HS-5 (cell line): ENCODE measurements at regions not wholly inside any gene's neighbourhood (a gene's known extent, or its start where the extent isn't known, plus 50 kb on each side); places are given as distances from the start of the nearest gene placed in this dataset.
"Not testable (repeated sequence)": the region's sequence is repeated elsewhere in the genome, so short reads cannot be mapped to it uniquely, and the experiment has no call there.

Experiments used
- DNase-seq: peaks from one replicate; pipeline ENCODE4 v3.0.0-alpha.2; 2012; ENCODE audit warnings: low read depth

DNA sequence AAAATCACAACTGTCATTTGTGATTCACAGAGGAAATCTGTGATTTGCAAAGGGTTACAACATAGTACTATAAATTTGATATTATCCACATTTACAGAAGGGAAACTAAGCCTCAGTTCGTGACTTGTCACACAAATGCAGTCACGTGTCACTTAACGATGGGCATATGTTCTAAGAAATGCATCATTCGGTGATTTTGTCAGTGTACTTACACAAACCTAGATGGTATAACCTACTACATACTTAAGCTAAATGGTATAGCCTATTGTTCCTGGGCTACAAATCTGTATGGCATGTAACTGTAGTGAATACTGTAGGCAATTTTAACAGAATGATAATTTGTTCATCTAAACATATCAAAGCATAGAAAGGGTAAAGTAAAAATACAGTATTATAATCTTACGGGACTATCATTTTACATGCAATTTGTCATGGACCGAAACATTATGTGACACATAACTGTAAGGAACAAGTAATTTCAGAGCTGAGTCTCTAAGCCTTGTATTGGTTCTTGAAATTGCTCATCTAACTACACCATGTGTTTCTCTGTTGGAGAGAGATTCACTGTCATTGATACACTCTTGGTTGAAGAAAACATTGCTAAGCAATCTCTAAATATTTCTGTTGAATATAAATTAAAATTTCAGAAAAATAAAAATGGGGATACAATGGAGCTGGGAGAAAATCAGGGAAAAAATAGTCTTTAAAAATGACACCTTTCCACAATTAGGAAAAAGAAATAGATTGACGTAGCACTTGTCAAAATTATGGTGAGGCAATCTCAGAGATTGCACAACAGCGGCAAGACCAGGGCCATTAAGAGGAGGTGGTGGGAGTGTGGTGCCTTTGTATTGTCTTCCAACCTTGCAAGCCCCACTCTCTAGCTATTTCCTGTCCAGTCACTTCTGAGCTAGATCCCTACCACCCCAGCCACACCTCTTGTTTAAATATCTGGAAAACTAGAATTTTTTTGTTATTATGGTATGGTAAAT, 645.8 kb upstream of the TBL1XR1 start:
- DNase-seq: no peak

DNA sequence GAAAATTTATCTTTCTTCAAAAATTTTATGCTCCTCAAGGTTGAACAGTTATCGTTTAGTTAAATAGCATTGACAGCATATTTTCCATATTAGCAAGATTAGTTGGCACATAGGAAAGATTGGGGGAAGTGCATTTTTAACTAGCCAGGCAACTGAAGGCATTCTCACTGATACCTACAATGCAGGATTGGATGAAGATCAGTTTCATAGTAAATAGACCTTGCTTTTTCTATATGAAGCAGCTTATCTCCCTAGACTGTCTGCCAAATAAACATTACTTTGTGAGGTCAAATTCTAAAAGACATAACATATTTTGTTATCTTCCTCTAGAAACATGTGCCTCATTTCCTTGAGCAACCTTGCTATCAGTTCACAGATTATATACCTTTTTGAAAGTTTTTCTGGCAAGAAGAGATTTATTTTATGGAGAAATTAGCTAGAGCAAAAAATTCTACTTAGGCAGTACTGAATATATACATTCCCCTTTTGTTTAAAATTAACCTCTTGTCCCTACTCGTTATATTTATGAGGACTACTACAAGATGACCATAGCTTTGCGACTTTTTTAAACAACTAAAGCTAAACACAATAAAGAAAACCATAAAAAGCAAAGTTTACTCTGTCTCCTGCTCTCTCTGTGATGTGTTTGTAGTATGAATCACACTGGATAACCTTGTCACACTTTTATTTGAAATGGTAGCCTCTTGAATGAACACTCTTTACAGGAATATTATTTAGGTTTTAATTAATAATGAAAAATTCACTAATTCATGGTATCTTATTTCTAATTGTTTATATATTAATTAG, 654.9 kb upstream of the TBL1XR1 start:
- no peak for DNase-seq

DNA sequence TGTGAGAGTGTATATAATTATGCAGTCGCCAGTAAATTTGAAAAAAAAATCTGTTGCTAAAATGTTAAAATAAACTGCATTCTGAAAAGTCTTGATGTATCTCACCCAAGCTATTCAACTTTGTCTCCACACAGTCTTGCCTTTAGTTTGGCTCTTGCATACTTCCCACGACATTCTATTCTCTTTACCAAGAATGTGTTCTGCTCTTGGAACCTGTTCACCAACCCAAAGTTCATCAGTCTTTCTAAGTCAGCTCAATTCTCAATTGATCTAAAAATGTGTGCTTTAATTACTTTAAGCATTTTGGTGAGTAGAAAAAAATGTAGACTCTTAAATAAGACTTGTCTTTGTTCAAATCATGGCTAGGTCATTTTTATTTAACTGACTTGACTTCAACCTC, 657.7 kb upstream of the TBL1XR1 start:
- no peak for DNase-seq

DNA sequence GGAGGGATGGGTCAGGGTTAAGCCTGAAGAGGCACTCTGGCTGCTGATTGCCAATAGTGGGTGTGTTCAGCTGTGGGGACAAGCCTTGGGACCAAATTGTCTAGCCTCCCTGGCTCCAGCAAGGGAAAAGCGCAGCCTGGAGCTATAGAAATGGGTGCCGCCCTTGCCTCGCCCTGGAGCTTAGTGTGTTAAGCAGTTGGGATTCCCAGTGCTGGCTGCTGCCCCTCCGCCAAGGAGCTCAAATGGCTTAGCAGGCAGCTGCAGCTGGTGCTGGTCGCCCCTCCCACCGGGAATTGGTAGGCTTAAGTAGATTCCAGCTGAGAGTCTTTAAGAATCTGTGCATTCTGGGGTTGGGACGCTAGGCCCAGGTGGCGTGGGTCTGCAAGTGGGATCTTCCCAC, 662.9 kb upstream of the TBL1XR1 start:
- no peak for DNase-seq

DNA sequence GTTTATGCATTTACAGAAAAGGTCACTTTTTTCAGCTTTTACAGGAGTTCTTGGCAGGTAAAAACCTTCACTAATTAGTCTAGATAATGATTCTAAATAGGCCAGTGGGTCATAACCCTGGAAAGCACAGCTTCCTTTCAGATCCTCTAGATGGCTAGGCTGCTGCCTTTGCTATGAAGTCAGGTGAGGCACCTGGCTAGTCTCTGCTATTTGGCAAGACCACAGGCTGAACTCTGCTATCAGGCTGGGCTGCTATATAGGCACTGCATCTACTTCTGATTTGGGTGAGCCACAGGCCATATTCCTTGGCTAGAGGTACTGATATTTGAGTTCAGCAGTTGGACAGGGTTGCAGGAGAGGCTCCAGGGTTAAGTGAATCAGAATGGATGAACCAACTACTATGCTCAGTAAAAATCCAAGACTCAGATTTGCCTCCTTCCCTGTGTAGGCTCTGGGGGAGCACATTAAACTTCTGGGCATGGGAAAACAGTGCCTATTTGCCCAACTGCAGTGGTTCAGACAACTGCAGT, 665.7 kb upstream of the TBL1XR1 start:
- no peak for DNase-seq

DNA sequence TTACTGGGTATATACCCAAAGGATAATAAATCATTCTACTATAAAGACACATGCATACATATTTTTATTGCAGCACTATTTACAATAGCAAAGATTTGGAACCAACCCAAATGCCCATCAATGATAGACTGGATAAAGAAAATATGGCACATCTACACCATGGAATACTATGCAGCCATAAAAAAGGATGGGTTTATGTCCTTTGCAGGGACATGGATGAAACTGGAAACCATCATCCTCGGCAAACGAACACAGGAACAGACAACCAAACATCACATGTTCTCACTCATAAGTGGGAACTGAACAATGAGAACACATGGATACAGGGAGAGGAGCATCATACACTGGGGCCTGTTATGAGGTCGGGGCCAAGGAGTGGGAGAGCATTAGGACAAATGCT, 665.0 kb upstream of the KCNMB2 start:
- DNase-seq: not testable (repeated sequence)

DNA sequence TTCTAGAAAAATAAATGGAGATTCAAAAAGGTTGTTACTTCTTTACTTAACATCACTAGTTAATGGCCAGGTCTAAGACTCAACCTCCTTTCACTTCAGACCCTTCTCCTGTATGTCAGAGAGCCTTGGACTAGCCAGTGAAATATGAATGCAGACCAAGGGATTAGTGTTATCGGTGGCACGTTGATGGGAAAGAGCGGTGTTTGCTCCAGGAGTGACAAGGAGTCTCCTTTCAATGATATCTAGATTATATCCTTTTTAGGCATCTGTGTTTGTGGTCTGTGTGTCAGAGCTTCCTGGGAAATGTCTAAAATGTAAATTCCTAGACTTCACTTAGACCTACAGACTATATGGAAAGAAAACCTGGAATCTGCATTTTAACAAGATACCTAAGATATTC, 658.0 kb upstream of the KCNMB2 start:
- DNase-seq: no peak

DNA sequence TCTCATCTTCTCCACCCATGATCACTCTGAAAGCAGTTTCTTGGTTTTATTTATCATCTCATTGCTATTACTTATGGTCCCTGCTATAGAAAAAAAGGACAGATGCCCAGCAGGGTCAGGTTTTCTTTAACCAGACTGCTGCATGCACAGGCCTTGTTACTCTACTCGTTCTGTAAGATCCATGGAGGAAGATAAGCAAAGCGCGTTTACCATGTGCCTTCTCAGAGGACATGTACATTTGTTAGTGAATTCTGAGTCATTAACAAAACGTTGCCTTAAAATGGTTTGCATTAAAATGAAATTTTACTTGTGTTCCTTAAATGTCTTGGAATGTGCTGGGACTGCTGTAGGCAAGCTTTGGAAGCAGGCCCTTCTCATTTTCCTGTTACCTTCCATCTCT, 657.3 kb upstream of the KCNMB2 start:
- no peak for DNase-seq

DNA sequence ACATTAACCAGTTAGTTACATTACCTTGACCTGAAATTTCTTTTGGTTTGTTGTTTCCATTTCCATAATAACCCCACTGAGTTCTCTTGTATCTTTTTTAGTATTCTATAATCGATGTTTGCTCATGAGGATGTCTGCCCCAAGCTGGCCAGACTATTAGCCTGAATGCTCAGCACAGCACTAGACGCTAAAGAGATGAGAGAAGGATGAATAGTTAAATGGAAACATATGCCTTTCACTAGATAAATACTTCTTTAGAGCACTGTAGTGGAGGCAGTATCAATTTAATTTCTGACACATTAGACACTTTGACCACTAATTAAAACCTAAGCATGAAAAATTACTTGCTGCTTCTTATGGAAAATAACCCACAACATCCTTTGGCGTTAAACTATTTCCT, 654.9 kb upstream of the KCNMB2 start:
- DNase-seq: no peak

DNA sequence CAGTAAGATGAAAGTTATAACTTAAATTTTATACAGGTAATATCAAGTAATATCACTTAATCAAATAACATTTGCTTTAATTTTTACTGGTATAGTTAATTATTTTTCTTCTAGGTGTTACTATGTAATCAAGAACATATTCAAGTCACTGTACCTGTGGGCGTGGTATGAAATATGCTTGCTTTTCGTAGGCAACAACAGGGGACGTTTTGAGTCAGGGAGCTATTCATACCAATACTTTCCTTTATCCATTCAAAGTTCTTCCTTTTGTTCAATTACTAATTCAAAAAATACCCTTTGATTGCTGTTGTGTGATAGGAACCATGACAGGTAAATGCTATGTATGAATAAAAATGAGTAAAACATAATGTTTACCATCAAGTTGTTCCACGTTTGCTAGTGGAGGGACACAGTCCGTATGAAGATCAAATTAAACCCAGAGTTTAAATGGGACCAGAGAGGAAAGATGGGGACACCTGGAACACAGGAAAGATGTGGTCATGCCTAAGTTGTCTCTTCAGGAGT, 654.0 kb upstream of the KCNMB2 start:
- DNase-seq: no peak

DNA sequence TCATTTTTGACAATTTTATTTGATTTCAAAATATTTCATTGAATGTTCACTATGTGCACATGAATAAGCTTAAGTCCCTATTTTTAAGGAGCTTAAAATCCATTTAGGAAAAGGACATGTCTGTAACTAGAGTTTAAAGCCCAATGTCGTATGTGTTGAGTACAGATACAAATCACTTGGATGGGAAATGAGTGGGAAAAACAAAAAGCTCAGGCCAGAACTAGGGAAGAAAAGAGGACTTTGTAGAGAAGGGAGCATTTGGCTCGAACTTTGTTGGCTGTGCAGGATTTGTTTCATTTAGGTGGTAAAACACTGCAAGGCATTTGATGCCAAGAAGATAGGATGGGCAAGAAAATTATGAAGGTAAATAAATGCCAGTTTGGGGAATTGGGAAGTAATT, 653.1 kb upstream of the KCNMB2 start:
- DNase-seq: no peak

DNA sequence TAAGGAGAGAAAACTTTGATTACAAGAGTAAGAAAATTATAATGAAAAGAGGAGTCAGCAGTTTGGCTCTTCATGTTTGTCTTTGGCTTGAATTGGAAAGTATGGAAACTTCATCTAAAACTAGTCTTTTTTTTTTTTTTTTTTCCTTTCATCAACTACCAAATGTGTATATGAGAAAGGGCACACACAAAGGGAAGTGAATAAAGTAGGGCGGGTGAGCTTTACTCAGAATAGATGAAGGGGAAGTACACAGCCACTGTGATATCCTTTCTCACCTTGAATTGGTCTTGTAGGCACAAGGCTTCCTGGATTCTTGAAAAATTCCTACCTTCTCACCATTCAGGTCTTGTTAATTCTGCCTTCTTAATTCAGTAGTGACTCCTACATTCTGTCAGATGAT, 652.3 kb upstream of the KCNMB2 start:
- no peak for DNase-seq

DNA sequence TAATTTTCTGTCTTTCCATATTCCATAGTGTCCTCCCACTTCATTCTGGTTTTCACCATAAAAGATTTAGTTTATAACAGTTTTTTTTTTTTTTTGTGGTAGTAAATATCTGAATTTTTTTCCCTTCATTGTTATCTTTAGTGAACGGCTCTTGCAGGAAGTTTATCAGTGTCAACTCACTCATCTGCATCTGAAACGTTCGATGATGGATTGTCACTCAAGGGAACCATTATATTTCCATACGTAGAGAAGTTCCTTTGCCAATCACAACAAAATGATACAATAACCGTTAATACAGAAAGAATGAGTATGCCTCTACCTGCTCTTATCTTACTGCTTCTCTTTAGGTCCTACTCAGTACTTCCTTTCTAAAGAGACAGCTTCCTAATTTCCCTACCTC, 651.2 kb upstream of the KCNMB2 start:
- DNase-seq: no peak

DNA sequence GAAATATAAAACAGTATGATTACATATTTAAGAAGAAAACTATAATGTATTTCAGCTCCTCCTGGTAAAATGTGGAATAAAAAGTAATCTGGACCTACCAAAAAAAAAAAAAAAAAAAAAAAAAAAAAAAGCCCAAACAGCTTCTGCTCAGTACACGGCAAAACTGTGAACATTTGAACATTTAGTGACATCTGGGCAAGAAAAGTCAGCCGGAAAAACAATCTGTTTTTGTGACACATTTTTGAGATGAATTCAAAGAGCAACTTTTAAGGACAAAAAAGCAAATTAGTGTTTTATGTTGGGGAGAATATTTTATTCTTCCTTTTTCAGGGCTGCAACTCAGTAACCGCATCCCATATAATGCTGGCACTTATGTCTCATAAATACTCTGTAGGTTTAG, 649.7 kb upstream of the KCNMB2 start:
- no peak for DNase-seq

DNA sequence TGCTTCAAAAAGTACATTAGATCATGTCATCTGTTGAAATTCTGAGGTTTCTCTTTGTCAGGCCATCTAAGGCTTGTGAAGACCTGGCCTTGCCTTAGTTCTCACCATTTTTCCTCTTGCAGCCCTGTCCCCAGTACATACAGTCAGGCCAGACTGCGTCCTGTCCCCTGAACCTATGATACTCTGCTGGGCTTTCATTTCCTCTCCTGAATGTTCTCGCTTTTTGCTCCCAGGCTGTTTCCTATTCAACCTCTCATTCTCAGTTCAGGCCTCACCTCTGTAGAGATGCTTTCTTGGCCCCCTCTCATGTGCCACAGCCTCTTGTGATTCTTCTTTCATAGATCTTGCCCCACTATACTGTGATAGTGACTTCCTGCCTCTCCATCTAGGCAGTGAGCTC, 648.8 kb upstream of the KCNMB2 start:
- no peak for DNase-seq

DNA sequence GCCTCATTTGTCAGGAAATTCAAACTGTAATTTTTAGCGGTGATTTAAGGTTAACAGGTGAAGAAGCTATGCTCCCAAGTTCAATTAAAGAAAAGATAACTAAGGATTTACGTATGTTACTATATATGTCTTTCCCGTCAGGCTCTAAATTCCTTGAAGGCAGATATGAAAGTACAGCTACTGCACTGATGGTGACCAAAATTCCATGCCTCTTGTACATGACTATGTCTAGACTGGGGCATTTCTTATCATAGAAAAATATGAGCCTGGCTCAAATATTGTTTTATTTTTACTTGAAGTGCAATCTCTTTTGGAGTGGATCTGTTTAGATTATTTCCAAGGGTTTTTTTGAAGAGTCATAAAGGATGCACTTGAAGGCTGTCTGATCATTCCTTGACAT, 647.1 kb upstream of the KCNMB2 start:
- DNase-seq: no peak

DNA sequence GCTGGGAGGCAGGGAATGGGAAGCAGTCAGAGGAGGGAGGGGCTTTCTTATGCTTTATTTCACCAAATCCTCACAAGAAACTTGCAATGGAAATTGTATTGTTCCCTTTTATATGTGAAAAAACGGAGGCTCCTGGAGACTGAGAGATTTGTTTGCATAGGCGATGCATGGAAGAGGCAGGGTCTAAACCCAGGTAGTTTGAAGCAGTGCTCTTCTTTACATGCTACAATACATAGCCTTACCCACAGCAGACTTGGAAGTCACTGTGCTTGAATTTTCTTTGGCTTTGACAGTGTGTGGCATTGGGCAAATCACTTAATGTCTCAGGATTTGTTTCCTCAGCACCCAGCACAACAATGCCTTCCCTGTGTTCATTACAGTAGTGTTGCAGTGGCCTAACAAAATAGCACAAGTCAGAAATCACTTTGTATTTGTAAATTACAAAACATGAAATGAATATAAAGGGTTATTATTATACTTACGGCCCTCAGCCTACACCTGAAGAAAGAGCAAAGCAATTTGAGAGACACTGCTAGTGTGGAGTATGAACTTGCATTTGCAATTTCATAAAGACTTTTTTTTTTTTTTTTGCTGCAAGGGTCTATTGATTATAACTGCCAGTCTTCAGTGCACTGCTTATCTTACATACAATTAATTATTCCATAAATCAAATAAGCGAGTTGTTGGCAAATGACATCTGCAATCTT, 646.4 kb upstream of the KCNMB2 start:
- DNase-seq: no peak

DNA sequence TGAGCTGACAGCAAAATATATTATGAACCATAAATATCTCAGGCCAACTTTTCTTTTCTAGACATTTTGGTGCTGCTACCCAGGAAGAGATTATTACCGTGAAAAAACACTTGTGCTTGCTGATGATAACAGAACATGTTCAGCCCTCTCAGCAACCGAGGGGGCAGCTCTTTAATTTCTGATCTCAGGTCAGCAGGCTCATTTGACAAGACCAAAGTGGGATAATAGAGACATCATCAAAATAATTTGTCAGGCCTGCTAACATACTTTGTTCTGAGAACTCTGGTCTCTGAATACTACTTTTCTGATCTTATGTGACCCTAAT, 645.9 kb upstream of the KCNMB2 start:
- DNase-seq: no peak

DNA sequence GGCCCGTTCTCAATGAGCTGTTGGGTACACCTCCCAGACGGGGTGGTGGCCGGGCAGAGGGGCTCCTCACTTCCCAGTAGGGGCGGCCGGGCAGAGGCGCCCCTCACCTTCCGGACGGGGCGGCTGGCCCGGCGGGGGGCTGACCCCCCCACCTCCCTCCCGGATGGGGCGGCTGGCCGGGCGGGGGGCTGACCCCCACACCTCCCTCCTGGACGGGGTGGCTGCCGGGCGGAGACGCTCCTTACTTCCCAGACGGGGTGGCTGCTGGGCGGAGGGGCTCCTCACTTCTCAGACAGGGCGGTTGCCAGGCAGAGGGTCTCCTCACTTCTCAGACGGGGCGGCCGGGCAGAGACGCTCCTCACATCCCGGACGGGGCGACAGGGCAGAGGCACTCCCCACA, 644.7 kb upstream of the KCNMB2 start:
- DNase-seq: not testable (repeated sequence)

DNA sequence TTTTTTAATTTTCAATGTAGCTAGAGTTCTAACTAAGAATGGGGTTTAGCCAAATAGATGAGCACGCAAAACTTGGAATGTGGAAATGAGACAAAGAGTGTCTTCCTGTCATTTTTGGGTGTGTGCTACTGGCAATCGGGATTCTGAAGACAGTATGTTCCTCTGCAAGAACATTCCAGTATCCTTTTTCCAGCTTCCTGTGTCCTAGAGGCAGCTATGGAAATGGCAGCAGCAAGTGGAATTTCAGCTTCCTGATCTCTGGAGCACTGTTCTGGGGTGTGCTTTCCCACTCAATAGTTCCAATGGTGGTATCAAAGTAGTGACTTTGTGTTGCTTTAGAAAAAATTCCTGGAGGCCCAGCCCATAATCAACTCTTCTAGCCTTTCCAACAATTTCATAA, 642.9 kb upstream of the KCNMB2 start:
- DNase-seq: no peak

DNA sequence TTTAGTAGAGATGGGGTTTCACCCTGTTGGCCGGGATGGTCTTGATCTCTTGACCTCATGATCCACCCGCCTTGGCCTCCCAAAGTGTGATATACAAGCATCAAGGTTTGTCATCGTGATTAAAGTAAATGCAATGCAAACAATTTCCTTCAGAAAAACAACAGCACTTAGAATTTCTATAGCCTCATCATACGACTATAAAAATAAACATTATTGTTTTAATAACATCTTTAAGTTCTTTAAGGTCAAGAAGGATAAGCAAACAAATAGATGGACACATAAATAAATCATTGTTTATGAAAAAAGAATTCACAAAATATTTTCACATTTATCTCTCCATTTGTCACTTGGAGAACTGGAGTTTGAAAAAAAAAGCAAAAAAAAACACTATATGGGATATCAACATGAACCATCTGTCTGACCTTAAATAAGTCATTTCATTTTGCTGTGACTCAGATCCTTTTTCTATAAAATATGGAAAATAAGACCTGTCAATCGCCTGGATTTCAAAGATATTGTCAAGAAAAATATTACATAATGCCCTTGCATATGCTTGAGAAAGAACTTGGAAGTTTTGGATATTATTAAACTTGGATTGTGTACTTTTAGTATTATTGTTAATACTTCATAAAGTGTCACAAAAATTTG, 642.0 kb upstream of the KCNMB2 start:
- DNase-seq: no peak

DNA sequence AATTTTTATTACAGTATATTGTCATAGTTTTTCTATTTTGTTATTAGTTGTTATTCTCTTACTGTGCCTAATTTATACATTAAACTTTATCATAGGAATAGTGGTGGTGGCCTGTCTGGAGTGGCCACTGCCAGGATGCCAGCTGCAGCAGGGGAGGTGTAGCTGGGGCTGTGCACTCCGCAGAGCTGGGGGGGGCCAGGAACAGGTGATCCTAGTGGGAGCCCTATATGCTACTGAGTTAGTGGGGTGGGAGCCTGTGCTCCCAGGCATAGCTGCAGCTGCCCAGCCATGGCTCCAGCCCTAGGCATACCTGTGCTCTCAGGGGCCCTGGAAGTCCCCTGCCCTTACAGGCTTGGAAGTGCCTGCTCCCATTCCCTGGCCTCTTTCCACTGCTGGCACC, 638.1 kb upstream of the KCNMB2 start:
- no peak for DNase-seq
